Body of pancreas (tissue), 4 donors: ENCODE measurements at regions not wholly inside any gene's neighbourhood (a gene's known extent, or its start where the extent isn't known, plus 50 kb on each side); places are given as distances from the start of the nearest gene placed in this dataset.
"Not testable (repeated sequence)": the region's sequence is repeated elsewhere in the genome, so short reads cannot be mapped to it uniquely, and the experiment has no call there.

ENCODE experiments used
- ATAC-seq: fragments of 150-250 bp; one replicate; pipeline ENCODE4 v1.9.1; 2016
- DNase-seq, 4 donors: peaks; one replicate each; pipeline ENCODE4 v3.0.0-alpha.2; 2019
- H3K27ac ChIP-seq, 4 donors: fragments of 200-600 bp; sonication (generic); 1 replicate in 3 of 4; 2 replicates in 1 of 4; pipeline versions ENCODE4 v1.5.1 to v1.6.1; 2016 to 2019; ENCODE audit warnings: mild to moderate bottlenecking in 1 of 4, mixed read lengths in 1 of 4, moderate library complexity in 1 of 4
- H3K27me3 ChIP-seq, 2 donors: fragments of 200-600 bp; sonication (generic); one replicate each; pipeline ENCODE4 v1.6.0; 2016; ENCODE audit warnings: mild to moderate bottlenecking in 1 of 2
- H3K36me3 ChIP-seq, 2 donors: fragments of 200-600 bp; sonication (generic); replicated peaks in 1 of 2; 2 replicates each; pipeline ENCODE4 v1.5.1; 2016; ENCODE audit warnings: low read depth in 2 of 2; ENCODE audit not compliant: insufficient read depth in 1 of 2
- H3K4me1 ChIP-seq: fragments of 200-600 bp; sonication (generic); one replicate; pipeline ENCODE4 v1.6.0; 2016
- H3K4me3 ChIP-seq, 2 donors: fragments of 200-600 bp; sonication (generic); 1 replicate in 1 of 2; 2 replicates in 1 of 2; pipeline ENCODE4 v1.5.1; 2016 to 2019
- H3K9me3 ChIP-seq, 3 donors: fragments of 200-600 bp; sonication (generic); 1 replicate in 2 of 3; 2 replicates in 1 of 3; pipeline ENCODE4 v1.5.1; 2016
- POLR2A ChIP-seq, 3 donors: fragments of 450-650 bp; IDR thresholded peaks; one replicate each; pipeline ENCODE4 v1.6.1; 2016; ENCODE audit warnings: antibody characterized with exemption in 3 of 3, mild to moderate bottlenecking in 2 of 3
- WGBS, 2 donors: methylation state at CpG; one replicate each; pipeline ENCODE4 v1.1.5; 2017; 5-methylcytosine and 5-hydroxymethylcytosine counted together
- intact Hi-C: fragments of 100-400 bp; cut with DNase I; formaldehyde crosslinking; loops from one replicate; pipeline ENCODE4 v1.15.1; 2023
- TF ChIP-seq, protein P1 (sequence below), 7 experiments: fragments of 450-650 bp in 4 of 7; fragments of 200-600 bp in 3 of 7; sonication (generic) in 3 of 7; IDR thresholded peaks; one replicate each; pipeline ENCODE4 v1.5.1; 2016 to 2019; ENCODE audit warnings: antibody characterized with exemption in 7 of 7

DNA sequence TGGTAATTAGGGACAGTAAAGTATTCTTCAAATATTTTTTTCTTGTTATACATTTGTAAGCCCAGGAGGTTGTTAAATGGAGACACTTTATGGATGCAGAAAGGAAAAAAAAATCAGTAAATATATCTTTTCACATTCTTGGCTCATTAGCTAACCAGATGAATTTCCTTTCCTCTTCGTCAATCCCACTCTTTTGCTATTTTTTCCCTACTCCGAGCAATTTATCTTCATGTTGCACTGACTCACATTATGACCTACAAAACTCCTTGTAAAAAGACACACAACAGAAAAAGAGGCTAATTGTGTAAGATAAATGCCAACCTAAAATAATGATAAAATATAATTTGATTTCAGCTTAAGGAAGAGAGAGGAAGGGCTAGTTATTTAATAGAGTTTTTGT is 472.9 kb upstream of the ZNF337 start:
- Histone ChIP-seq H3K36me3 (no peaks in the 10 kb centered on the region), H3K4me3 (no peak overlapping the region), H3K27me3 (no peaks in the 10 kb centered on the region), H3K9me3 (no peaks in the 10 kb centered on the region), H3K4me1 (no peaks in the 10 kb centered on the region), H3K27ac (no peak overlapping the region)
- TF ChIP-seq, protein P1, sequence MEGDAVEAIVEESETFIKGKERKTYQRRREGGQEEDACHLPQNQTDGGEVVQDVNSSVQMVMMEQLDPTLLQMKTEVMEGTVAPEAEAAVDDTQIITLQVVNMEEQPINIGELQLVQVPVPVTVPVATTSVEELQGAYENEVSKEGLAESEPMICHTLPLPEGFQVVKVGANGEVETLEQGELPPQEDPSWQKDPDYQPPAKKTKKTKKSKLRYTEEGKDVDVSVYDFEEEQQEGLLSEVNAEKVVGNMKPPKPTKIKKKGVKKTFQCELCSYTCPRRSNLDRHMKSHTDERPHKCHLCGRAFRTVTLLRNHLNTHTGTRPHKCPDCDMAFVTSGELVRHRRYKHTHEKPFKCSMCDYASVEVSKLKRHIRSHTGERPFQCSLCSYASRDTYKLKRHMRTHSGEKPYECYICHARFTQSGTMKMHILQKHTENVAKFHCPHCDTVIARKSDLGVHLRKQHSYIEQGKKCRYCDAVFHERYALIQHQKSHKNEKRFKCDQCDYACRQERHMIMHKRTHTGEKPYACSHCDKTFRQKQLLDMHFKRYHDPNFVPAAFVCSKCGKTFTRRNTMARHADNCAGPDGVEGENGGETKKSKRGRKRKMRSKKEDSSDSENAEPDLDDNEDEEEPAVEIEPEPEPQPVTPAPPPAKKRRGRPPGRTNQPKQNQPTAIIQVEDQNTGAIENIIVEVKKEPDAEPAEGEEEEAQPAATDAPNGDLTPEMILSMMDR (IDR thresholded peaks at IDR 0.05), result no peak
- TF ChIP-seq POLR2A (IDR thresholded peaks at IDR 0.05), result no peak
- DNase-seq, result no peak
- no peak for ATAC-seq
- intact Hi-C loops, result no loop called here
- 60 to 61% methylated on average over 2 of the region's 2 CpGs for WGBS, 2 donors

- H3K27me3 ChIP-seq, result no peaks in the 10 kb centered on the region
- TF ChIP-seq POLR2A (IDR thresholded peaks at IDR 0.05), result no peak
- TF ChIP-seq, protein P1 (IDR thresholded peaks at IDR 0.05), result no peak
- no peaks in the 10 kb centered on the region for H3K9me3 ChIP-seq
- DNase-seq (no peak), ATAC-seq (no peak)
- H3K4me1 ChIP-seq, result no peaks in the 10 kb centered on the region
- WGBS, 2 donors, result 55 to 60% methylated on average over 2 of the region's 2 CpGs
- no peaks in the 10 kb centered on the region for H3K36me3 ChIP-seq
- no peak overlapping the region for H3K4me3 ChIP-seq
- H3K27ac ChIP-seq, result no peak overlapping the region
- intact Hi-C loops, result no loop called here
Observed at GRCh38 chr20:26167499-26167898, 470.8 kb upstream of the ZNF337 start.

- 59 to 61% methylated on average over 2 of the region's 2 CpGs for WGBS, 2 donors
- intact Hi-C loops, result no loop called here
- Histone ChIP-seq H3K4me1 (no peaks in the 10 kb centered on the region), H3K4me3 (no peak overlapping the region), H3K27ac (no peak overlapping the region), H3K9me3 (no peaks in the 10 kb centered on the region), H3K36me3 (no peaks in the 10 kb centered on the region), H3K27me3 (no peaks in the 10 kb centered on the region)
- TF ChIP-seq, protein P1 (IDR thresholded peaks at IDR 0.05), result no peak
- DNase-seq (no peak), ATAC-seq (no peak)
Observed at GRCh38 chr20:26163890-26164289, 467.2 kb upstream of the ZNF337 start.

- H3K27ac ChIP-seq, DNase-seq, H3K27me3 ChIP-seq, H3K9me3 ChIP-seq, intact Hi-C loops, H3K4me1 ChIP-seq, H3K4me3 ChIP-seq, ATAC-seq, H3K36me3 ChIP-seq: not testable (repeated sequence)
- 62 to 67% methylated on average over 5 of the region's 5 CpGs for WGBS, 2 donors
Observed at GRCh38 chr20:26163151-26163550, 466.5 kb upstream of the ZNF337 start.

GRCh38 chr20:26161741-26162140 is 465.1 kb upstream of the ZNF337 start:
- H3K27me3 ChIP-seq, H3K9me3 ChIP-seq, H3K4me3 ChIP-seq, intact Hi-C loops, H3K27ac ChIP-seq, ATAC-seq, DNase-seq, H3K4me1 ChIP-seq, H3K36me3 ChIP-seq: not testable (repeated sequence)
- 71 to 83% methylated on average over 3 of the region's 3 CpGs for WGBS, 2 donors

- H3K4me1 ChIP-seq, H3K9me3 ChIP-seq, H3K4me3 ChIP-seq, ATAC-seq, H3K27ac ChIP-seq, H3K36me3 ChIP-seq, DNase-seq, H3K27me3 ChIP-seq, intact Hi-C loops: not testable (repeated sequence)
- 9 to 13% methylated on average over 2 of the region's 2 CpGs for whole genome bisulfite sequencing, 2 donors
Observed at GRCh38 chr20:26160916-26161315, 464.3 kb upstream of the ZNF337 start.
